Natural killer cell (primary cell): ENCODE measurements at regions not wholly inside any gene's neighbourhood (a gene's known extent, or its start where the extent isn't known, plus 50 kb on each side); places are given as distances from the start of the nearest gene placed in this dataset.

Source experiments
- ATAC-seq, 3 donors: fragments of 150-1000 bp in 2 of 3; fragments of 200-7000 bp in 1 of 3; cut with Tn5 transposase; 1 replicate in 1 of 3; 2 replicates in 2 of 3; pipeline ENCODE4 v1.10.0; 2021; ENCODE audit warnings: mild to moderate bottlenecking in 2 of 3, moderate library complexity in 2 of 3
- DNase-seq, 2 donors: peaks; one replicate each; pipeline versions ENCODE4 v3.0.0 to v3.0.0-alpha.2; 2013 to 2021; ENCODE audit warnings: mixed read lengths in 1 of 2
- H3K27ac ChIP-seq: one replicate; pipeline ENCODE4 v1.5.1; 2013; ENCODE audit warnings: mild to moderate bottlenecking, low read length
- H3K27me3 ChIP-seq: one replicate; pipeline ENCODE4 v1.6.1; 2013; ENCODE audit warnings: low read length; ENCODE audit not compliant: control insufficient read depth, insufficient read depth
- H3K36me3 ChIP-seq: one replicate; pipeline ENCODE4 v1.6.1; 2013; ENCODE audit warnings: low read length; ENCODE audit not compliant: control insufficient read depth, insufficient read depth
- H3K4me1 ChIP-seq: one replicate; pipeline ENCODE4 v1.6.1; 2013; ENCODE audit warnings: low read length; ENCODE audit not compliant: control insufficient read depth, insufficient read depth
- H3K4me3 ChIP-seq: one replicate; pipeline ENCODE4 v1.5.1; 2013; ENCODE audit warnings: low read length
- H3K9me3 ChIP-seq: one replicate; pipeline ENCODE4 v1.6.1; 2013; ENCODE audit warnings: low read length; ENCODE audit not compliant: control insufficient read depth, insufficient read depth
- H3K27ac Mint-ChIP-seq, 2 donors: one replicate each; pipeline ENCODE4 v1.8.0; 2022; ENCODE audit warnings: mild to moderate bottlenecking in 2 of 2, mixed read lengths in 2 of 2, moderate library complexity in 1 of 2
- H3K27me3 Mint-ChIP-seq, 2 donors: one replicate each; pipeline ENCODE4 v1.8.0; 2022; ENCODE audit warnings: low read depth in 2 of 2, mixed read lengths in 2 of 2
- H3K36me3 Mint-ChIP-seq: one replicate; pipeline ENCODE4 v1.8.0; 2022; ENCODE audit warnings: mixed read lengths
- H3K4me1 Mint-ChIP-seq, 2 donors: one replicate each; pipeline ENCODE4 v1.8.0; 2022; ENCODE audit warnings: mixed read lengths in 2 of 2
- H3K4me3 Mint-ChIP-seq: one replicate; pipeline ENCODE4 v1.8.0; 2022; ENCODE audit warnings: mild to moderate bottlenecking, moderate library complexity, mixed read lengths
- H3K9me3 Mint-ChIP-seq, 2 donors: one replicate each; pipeline ENCODE4 v1.8.0; 2022; ENCODE audit warnings: mixed read lengths in 2 of 2
- WGBS: methylation state at CpG from one replicate; pipeline ENCODE4 v1.1.7; 2013; ENCODE audit warnings: missing lambda C conversion rate; ENCODE audit not compliant: insufficient coverage; 5-methylcytosine and 5-hydroxymethylcytosine counted together
- intact Hi-C: fragments of 100-400 bp; cut with micrococcal nuclease; formaldehyde crosslinking; loops from one replicate; pipeline ENCODE4 v1.14.2; 2022
- TF ChIP-seq, protein P1 (sequence below): fragments of 200-600 bp; IDR thresholded peaks from one replicate; pipeline ENCODE4 v1.8.0; 2022; ENCODE audit warnings: antibody characterized with exemption

DNA sequence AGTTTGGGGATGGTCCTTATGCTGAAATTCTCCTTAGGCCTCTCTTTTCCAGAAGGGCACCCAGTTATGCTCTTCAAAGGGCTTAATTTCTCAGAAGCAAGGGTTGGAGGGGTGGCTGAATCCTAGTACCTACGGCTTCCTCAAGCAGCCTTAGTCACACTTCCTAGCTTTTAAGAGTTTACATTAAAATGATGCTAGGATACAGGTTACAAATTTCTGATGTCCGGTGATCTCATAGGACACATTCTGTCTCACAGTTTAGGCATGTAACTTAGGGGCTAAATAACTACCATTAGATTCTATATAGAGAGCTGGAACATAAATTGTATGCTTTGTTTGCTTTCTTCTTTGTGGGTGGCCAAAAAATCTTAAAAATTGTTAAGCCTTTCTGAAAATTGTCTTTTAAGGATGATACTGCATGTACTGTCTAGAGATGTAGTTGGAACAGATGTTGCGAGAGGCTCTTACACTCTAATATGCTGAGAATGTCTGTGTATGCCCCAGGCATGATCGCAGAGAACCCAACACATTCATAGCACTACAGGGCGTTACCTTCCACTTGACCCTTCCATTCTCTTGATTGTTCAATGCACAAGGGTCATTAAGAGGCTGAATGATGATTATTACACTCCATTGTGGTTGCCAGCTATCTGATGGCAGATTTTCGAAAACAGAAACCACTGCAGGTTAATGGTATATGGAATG is 139.1 kb downstream of the TMEM38B start:
- Mint-ChIP-seq H3K4me3 (no peak overlapping the region), H3K27ac (no peak overlapping the region), H3K4me1 (peaks cover 0 to 2% of the 10 kb centered on the region in 2 donors), H3K27me3 (peaks cover 4 to 6% of the 10 kb centered on the region in 2 donors), H3K9me3 (no peaks in the 10 kb centered on the region), H3K36me3 (no peaks in the 10 kb centered on the region)
- H3K27ac ChIP-seq = no peak overlapping the region
- H3K9me3 ChIP-seq = no peaks in the 10 kb centered on the region
- ATAC-seq (no peak), DNase-seq (no peak)
- intact Hi-C loops = no loop called here
- H3K4me3 ChIP-seq = no peak overlapping the region
- TF ChIP-seq, protein P1, sequence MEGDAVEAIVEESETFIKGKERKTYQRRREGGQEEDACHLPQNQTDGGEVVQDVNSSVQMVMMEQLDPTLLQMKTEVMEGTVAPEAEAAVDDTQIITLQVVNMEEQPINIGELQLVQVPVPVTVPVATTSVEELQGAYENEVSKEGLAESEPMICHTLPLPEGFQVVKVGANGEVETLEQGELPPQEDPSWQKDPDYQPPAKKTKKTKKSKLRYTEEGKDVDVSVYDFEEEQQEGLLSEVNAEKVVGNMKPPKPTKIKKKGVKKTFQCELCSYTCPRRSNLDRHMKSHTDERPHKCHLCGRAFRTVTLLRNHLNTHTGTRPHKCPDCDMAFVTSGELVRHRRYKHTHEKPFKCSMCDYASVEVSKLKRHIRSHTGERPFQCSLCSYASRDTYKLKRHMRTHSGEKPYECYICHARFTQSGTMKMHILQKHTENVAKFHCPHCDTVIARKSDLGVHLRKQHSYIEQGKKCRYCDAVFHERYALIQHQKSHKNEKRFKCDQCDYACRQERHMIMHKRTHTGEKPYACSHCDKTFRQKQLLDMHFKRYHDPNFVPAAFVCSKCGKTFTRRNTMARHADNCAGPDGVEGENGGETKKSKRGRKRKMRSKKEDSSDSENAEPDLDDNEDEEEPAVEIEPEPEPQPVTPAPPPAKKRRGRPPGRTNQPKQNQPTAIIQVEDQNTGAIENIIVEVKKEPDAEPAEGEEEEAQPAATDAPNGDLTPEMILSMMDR = no peak
- no peaks in the 10 kb centered on the region for H3K36me3 ChIP-seq
- WGBS = 82% methylated on average over 4 of the region's 6 CpGs
- no peaks in the 10 kb centered on the region for H3K4me1 ChIP-seq
- H3K27me3 ChIP-seq = no peaks in the 10 kb centered on the region

DNA sequence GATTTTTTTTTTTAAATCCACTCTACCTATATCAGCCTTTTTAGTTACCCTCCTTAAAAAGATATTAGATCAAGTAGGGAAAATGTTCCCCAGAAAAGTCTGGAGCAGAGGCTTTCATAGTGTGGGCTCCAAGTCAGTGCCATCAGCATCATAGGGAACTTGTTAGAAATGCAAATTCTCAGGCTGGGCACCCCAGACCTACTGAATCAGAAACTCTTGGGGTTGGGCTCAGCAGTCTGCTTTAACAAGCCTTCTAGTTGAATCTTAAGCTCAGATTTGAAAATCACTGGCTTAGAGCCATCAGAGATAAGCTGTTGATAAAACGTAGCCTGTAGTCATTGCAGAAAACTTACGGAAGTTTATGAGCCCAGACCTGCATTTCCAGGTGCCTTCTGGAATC is 140.1 kb downstream of the TMEM38B start:
- TF ChIP-seq, protein P1 = no peak
- H3K4me3 Mint-ChIP-seq = no peak overlapping the region
- 84% methylated on average over 2 of the region's 2 CpGs for WGBS

GRCh38 chr9:105835721-105836120 is 141.4 kb downstream of the TMEM38B start:
- DNase-seq (no peak), ATAC-seq (no peak)
- WGBS = 87% methylated on average over 7 of the region's 7 CpGs
- Histone ChIP-seq H3K9me3 (no peaks in the 10 kb centered on the region), H3K27me3 (no peaks in the 10 kb centered on the region), H3K27ac (no peak overlapping the region), H3K4me1 (peaks cover 3% of the 10 kb centered on the region), H3K4me3 (no peak overlapping the region), H3K36me3 (no peaks in the 10 kb centered on the region)
- TF ChIP-seq, protein P1 = no peak
- H3K4me3 Mint-ChIP-seq = no peak overlapping the region
- no peaks in the 10 kb centered on the region for H3K9me3 Mint-ChIP-seq
- H3K27ac Mint-ChIP-seq = no peak overlapping the region
- no peaks in the 10 kb centered on the region for H3K36me3 Mint-ChIP-seq
- H3K4me1 Mint-ChIP-seq = peaks cover 5 to 10% of the 10 kb centered on the region in 2 donors
- intact Hi-C loops = no loop called here
- H3K27me3 Mint-ChIP-seq = peaks cover 9% of the 10 kb centered on the region in 2 donors

More for the DNA sequence above, 140.1 kb downstream of the TMEM38B start:
- no peaks in the 10 kb centered on the region for H3K36me3 ChIP-seq
- intact Hi-C loops = no loop called here
- H3K27me3 Mint-ChIP-seq = peaks cover 9% of the 10 kb centered on the region in 2 donors
- DNase-seq (no peak), ATAC-seq (no peak)
- no peak overlapping the region for H3K4me3 ChIP-seq
- no peak overlapping the region for H3K27ac Mint-ChIP-seq
- H3K4me1 Mint-ChIP-seq = peaks cover 5 to 10% of the 10 kb centered on the region in 2 donors
- no peak overlapping the region for H3K27ac ChIP-seq
- no peaks in the 10 kb centered on the region for H3K9me3 ChIP-seq
- no peaks in the 10 kb centered on the region for H3K4me1 ChIP-seq
- no peaks in the 10 kb centered on the region for H3K27me3 ChIP-seq
- H3K36me3 Mint-ChIP-seq = no peaks in the 10 kb centered on the region
- H3K9me3 Mint-ChIP-seq = no peaks in the 10 kb centered on the region
